Skin of body (tissue), 1 donor: ENCODE measurements at regions not wholly inside any gene's neighbourhood (a gene's known extent, or its start where the extent isn't known, plus 50 kb on each side); places are given as distances from the start of the nearest gene placed in this dataset.
"Not testable (repeated sequence)": the region's sequence is repeated elsewhere in the genome, so short reads cannot be mapped to it uniquely, and the experiment has no call there.

Experiments
- DNase-seq: peaks from one replicate; lab custom pipeline; 2025; lab: John Stamatoyannopoulos, UW

DNA sequence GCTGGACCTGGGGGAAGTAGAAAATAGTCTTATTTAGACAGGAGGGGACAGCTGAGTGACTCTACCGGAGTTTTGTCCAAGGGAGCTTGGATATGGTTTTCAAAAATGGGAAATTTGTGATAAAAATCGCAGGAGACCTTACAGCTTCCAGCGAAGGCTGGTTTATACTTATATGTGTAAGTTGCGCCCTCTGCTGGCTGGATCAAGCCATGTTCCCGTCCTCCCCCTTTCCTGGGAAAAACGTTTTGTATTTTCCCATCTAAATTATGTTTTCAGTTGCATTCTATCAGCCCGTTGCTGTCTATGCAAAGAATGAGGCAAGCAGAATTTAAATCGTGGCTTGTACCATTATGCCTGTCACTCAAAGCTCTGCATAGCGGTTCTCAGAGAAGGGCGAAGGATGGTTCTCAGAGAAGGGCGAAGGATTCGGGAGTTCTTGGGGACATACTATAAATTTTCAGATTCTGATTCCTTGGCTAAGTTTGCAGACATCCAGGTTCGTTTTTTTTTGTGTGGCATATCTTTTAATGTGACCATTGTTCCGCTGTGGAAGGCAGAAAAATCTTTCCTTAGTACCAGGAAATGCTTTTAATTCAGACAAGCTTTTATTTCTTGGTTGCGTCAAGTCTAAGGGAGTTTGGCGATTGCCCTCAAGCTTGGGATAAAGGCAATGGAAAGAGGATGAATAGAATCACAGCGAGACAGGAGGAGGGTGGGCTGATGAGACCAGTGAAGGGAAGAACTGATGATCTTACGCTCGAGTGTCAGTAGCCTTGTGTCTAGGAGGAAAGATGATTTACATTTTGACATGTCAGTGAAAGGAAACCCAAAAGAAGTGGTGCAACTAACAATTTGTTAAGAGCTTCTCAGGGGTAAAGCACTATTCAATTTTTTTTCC lies 128.5 kb upstream of the ARX start:
- DNase-seq = peak; percentile 10

DNA sequence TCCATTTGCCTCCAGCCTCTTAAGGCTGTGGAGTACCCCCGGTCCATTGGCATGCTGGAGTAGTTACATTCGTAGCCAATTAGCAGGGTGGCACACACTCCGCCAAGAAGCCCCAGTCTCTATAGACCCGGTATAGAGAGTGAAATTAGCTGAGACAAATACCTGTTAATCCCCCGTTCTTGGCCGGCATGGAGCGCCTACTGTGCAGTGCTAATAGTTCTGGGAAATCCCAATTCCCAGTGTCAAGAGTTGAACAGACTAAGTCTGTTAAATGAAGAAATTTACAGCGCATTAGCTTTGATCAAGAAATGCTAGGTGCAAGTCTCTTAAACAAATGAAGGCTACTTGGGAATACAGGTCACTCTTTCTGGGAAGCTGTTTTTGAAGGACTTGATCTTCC lies 127.8 kb upstream of the ARX start:
- no peak for DNase-seq

DNA sequence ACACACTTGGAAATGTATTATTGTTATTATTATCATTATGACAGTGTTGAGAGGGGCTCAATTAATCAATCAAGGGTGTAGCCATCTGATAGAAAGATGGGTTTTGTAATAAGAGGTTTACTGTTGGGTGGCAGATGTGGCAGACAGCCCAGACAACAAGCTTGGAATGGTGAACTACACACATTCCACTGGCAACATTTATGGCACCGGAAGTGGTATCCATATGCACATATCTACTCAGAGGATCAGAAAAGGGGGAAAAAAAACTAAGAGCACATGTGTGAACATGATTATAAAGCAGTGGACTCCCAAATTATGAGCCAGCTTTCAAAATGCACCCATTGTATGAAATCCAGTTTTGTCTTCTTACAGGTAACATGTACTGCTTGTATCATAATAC lies 125.9 kb upstream of the ARX start:
- DNase-seq = no peak

DNA sequence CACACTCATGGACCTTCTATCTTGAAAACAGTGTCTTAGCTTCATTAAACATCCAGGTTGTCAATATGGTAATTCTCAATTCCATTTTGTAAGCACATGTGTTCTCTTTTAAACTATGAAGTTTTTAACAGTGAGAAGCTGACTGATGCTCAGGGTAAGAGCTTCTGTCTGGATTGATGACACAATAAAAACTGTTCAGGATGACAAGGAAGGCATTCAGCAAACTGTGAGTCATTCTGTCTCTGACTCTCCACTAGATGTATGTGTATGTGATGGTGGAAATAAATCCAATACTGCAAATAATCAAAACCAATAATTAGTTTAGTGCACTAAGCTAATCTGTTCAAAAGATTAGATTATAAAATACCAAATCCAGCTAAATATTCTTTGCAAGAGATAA lies 115.3 kb upstream of the ARX start:
- DNase-seq = no peak

DNA sequence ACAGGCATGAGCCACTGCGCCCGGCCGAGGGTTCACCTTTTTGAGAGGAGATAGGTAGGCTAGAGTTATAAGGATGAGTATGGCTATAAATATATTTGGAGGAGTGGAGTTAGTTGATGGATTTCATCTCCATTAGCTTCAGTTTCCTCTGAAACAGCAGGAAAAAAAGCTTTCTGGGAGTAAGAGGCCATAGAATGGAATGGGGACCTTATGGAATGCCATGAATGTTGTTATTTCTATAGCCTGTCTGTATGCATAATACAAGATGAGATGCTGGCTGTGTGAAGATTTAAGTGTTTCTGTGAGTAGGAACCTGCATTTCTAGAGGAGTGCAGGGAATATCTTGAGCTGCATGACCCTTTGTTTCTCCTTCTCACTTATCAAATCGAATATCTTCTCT lies 114.9 kb upstream of the ARX start:
- no peak for DNase-seq

DNA sequence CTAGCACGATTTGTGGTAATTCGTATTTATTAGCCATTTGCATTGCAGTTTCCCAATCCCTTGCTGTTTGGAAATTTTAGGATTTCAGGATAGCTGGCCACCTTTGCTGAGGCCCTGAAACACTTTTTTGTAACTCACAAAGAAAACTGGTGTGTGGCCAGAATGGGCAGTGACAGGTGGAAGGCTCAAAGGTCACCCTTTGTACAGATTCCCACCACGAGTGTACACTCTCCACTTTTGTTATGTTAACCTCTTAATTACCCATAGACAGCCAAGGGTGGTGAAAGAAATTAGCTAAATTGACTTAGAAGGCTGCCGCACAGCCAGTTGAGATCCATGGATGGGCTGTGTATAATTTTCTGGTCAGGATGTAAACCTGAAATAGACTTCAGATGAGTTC lies 109.7 kb upstream of the ARX start:
- no peak for DNase-seq

DNA sequence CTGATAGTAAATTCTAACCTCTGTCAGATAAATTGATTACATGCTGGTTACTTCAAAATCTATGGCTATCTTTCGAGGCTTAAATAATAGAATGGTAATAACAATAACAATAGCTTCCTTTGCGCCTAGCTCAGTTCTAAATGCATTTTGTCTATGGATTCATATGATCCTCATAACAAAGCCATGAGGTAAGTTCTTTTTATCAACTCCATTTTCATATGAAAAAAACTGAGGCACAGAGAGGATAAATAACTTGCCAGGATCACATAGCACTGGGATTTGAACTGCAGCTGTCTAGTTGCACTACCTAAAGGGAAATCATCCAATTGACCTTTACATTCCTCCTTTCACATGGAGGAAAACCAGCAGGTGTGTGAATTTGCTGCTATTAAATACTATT lies 108.6 kb upstream of the ARX start:
- no peak for DNase-seq

DNA sequence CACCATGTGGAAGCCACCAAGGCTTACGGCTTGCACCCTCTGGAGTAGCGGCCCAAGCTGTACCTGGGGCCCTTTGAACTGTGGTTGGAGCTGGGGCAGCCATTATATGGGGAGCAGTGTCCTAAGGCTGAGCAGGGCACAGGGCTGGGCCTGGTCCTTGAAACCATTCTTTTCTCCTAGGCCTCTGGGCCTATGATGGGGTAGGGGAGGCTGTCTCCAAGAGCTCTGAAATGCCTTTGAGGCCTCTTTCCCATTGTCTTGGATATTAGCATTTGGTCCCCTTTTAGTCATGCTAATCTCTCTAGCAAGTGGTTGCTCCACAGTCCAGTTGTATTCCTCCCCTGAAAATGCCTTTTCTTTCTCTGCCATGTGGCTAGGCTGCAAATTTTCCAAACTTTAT lies 96.4 kb upstream of the ARX start:
- no peak for DNase-seq

DNA sequence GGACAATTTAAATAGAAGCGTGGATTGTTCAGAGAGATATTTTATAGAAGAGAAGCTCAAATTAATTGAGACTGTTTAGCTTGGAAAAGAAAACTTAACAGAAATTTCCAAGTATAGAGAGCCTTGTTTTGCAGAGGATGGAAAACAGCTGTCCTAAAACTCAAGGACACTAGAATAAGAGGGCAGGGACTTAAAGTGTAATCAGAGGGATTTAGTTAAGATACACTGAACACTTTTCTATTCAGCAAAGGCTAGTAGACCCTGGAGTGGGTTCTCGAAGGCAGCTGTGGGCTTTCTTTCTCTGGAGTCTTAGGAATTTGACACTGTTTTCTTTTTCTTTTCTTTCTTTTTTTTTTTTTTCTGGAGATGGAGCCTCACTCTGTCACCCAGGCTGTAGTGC lies 92.7 kb upstream of the ARX start:
- no peak for DNase-seq

DNA sequence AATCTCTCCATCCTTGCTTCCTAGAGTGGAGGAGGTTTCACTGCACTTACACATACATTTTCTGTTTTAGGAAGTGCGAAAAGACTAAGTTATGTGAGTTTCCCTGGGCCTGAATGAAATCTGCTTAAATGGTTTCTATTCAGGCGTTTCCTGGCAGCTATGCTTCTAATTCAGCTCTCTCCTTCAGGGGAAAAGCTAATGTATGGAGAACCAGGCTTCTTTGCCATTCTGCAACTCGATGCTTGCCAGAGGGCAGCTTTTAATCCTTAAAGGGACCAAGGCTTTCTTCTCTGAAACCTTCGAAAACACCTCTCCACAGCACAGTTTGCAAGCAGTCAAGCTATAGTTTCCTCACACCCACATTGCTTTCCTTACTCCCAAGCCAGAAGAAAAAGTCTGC lies 89.5 kb upstream of the ARX start:
- DNase-seq = no peak

DNA sequence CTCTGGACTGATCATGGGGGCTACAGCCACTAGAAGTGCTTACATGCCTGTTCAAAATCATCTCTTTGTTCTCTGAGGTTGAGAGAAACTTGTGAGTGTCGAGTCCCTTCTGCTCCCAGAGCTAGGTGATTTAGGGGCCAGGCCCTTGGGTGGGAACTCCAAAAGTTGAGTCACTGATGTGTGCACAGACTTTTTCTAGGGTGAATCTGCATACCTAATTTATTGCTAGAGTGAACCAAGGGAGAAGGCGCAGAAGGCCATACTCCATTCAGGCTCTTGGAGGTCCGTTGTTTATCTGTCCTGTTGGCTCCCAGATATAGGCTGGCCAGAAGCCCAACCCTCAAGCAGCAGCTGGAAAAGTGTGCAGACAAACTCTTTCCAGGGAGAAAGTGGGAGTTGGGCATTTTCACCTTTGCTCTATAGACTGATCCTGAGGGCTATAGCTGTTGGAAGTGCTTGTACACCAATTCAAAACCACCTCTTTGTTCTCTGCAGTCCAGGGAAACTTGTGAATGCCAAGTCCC lies 80.8 kb upstream of the ARX start:
- DNase-seq = no peak

DNA sequence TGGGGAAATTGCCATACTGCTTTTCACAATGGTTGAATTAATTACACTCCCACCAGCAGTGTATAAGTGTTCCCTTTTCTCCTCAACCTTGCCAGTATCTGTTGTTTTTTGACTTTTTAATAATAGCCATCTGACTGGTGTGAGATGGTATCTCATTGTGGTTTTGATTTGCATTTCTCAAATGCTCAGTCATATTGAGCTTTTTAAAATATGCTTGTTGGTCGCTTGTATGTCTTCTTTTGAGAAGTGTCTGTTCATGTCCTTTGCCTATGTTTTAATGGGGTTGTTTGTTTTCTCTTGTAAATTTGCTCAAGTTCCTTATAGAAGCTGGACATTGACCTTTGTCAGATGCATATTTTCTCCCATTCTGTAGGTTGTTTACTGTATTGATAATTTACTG lies 75.4 kb upstream of the ARX start:
- not testable (repeated sequence) for DNase-seq

DNA sequence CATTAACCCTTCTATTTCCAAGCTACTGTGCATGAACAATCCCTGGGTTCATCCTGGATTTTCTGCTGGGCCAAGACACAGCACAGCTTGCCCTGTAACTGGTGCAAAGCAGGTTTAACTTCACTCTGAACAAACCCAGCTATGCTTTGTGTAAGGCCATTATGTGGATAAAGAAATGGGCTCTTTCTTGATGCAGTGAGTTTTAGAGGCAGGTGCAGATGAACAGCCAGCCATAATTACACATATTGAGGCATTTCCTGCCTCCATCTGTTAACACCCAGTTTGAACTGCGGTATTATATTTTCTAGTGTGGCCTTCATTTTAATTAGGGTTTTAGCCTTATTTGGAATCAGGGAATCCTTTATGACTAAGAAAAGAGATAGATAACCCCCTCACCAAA lies 68.7 kb upstream of the ARX start:
- DNase-seq = no peak

DNA sequence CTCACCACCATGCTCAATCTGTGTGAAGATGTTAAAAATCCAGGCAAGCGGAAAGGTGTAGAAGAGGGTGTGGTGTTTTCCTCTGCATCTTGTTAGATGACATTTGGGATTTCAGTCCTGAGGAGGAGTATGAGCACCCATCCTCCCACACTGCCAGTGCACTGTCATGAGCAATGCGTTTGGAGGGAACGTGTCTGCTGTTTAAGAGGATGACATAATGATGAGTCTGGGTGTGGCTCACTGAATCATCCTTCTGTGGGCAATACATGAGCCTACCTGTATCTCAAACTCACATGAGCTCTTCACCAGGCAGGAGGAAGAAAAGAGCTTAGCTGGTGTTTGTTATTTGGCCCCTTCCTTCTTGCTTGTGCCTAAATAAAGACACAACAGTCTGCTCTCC lies 67.9 kb upstream of the ARX start:
- DNase-seq = no peak

DNA sequence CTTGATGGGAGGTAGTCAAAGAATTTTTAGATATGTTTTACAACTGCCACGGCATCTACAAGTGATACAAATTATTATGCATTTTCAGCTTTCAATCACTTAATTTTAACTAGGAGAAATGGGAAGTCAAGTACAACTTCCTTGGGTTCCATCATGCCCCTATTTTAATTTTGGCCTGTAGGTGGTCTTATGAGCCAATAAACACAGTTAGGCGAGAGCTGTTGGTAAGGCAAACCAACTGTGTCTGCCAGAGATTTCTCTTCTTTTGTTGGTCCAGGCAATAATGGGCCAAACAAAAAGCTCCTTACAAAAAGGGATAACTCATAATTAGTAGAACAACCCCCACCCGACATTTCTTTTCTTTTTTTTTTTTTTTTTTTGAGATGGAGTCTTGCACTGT lies 63.3 kb upstream of the ARX start:
- no peak for DNase-seq

DNA sequence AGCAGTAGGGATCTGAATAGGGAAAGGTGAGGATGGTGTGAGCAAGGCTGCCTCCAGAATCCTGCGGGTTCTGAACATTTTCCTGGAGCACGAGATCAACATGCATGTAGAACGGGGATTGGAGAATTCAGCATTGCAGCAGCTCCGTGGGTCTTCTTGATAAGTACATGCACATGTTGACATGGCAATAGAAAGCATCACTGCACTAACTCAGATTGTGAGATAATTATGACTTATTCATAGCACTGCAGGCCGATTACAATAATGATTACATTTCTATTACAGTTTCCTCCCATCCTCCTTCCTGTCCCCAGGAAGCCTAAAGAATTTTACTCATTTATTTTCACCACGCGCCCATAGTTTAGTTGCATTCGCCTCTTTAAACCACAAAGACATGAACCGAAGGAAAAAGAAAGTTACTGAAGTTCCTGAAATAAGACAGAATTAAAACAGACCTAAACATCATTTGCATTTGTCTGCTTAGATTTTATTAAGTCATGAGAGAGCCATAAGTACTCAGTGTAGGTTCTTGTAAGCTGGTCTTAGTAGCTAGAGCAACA lies 61.3 kb upstream of the ARX start:
- DNase-seq = no peak

DNA sequence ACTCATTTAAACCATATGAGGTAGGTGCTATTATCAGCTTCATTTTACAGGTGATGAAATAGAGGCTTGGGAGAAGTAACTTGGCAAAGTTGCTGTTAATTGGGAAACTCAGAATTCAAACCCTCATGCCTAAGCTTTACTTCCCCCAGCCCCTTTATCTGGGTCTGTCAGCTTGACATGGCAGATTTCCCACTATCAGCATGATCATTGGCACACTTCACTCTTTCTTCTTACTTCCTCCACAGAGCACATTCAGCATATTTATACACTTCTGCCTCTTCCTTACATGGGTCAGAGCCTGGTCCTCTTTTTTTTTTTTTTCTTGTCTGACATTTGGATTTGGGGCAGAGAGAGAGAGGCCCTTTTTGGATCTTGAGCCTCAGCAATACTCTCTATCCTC lies 56.5 kb upstream of the ARX start:
- DNase-seq = no peak

DNA sequence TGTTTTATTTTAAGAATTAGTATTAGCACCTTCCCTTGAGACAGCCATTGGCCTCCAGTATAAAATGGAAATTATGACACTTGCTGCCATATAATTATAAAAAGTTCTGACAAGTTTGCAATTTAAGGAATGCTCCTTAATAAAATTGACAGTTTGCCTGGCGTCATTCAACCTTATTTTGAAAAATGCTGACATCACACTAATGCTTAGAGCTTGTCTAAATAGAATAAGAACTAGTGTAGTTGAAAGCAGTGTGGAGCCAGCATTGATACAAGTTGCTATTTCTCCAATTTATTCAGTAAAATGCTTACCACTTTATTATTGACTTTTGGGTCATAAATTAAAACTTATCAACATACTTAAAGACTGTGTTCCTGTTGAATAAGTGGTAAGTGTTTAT lies 54.3 kb upstream of the ARX start:
- DNase-seq = no peak

DNA sequence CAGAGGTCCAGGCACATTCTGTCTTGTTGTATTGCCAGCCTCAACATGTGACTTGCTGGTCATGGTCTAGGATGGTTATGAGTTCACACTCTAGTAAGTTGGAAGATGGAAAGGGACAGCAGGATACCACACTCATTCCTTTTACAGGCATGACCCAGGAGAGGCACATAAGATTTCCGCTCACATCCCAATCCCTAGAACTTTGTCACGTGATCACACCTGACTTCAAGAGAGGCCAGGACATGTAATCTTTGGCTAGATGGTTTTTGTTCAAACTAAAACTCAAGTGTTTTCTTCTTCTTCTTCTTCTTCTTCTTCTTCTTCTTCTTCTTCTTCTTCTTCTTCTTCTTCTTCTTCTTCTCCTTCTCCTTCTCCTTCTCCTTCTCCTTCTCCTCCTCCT lies 53.4 kb upstream of the ARX start:
- no peak for DNase-seq

DNA sequence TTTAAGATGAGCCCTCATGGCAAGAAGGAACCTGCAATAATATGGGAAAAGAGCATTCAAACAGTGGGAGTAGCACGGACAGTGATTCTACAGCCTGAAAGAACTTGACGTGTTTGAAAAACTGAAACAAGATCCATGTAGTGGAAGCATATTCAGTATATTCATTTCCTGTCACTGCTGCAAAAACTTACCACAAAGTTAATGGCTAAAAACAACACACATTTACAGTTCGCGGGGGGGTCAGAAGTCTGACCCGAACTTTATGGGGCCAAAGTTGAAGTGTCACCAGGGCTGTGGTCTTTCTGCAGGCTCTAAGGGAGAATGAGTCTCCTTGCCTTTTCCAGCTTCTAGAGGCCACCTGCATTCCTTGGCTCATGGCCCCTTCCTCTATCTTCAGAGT lies 52.6 kb upstream of the ARX start:
- DNase-seq = no peak

DNA sequence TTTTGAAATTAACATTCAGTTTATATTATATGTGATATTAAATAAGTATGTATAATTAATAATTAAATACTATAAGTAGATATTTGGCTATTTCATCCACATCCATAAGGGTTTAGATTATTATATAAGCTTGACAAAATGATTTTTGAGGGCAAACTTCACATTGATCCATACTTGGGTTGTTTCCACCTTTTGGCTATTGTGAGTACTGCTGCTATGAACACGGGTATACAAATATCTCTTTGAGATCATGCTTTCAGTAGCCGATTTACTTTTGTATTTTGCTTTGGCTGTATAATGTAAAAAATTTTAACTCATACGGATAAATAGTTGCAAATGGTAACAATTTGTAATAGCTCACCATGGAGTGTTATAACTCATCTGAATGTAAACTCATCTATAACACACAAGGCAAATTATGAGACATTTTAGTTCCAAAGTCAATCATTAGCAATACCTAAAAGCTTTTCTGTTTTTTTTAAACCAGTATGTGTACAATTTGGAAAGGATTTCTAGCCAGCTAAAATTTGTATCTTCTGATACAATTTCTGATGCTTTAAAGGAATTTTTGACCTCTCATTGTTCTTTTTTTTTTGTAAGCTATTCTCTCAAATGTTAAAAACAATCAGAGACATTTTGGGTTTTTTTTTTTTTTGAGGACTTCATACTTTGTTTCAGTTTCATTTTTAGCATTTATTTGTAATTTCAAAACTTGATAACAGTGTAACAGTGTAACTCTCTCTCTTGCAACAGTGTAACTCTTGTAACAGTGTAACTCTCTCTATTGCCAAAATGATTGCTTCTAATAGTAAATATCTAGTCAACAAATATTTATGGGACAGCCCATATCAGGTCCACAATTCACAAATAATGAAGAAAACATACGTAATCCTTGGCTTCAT lies 51.8 kb upstream of the ARX start:
- no peak for DNase-seq

DNA sequence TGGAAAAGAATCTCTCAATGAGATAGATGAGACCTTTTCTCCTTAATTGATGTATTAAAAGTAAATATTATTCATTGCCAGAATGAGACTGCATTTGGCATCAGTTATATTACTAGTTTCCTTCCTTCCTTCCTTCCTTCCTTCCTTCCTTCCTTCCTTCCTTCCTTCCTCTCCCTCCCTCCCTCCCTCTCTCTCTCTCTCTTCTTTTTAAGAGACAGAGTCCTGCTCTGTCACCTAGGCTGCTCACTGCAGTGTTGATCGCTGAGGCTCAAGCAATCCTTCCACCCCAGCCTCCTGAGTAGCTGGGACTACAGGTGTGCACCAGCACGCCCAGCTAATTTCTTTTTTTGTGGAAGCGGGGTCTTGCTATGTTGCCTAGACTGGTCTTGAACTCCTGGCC lies 50.4 kb upstream of the ARX start:
- no peak for DNase-seq
